NT2/D1 (cell line): ENCODE measurements at regions not wholly inside any gene's neighbourhood (a gene's known extent, or its start where the extent isn't known, plus 50 kb on each side); places are given as distances from the start of the nearest gene placed in this dataset.

ENCODE experiments used
- DNase-seq: peaks from one replicate; pipeline ENCODE4 v3.0.0-alpha.2; 2011; ENCODE audit warnings: low read depth, low spot score
- H3K27me3 ChIP-seq: 2 replicates; pipeline ENCODE4 v1.6.0; 2011; ENCODE audit warnings: mild to moderate bottlenecking; ENCODE audit not compliant: insufficient read length, insufficient read depth
- H3K36me3 ChIP-seq: 2 replicates; pipeline ENCODE4 v1.6.1; 2011; ENCODE audit warnings: mild to moderate bottlenecking, low read length, mixed read lengths; ENCODE audit not compliant: insufficient read depth, insufficient read length
- H3K4me1 ChIP-seq: 2 replicates; pipeline ENCODE4 v1.5.1; 2011; ENCODE audit not compliant: insufficient read depth, insufficient read length
- H3K4me3 ChIP-seq: 2 replicates; pipeline ENCODE4 v1.5.1; 2011; ENCODE audit warnings: low read depth; ENCODE audit not compliant: insufficient read length
- H3K9ac ChIP-seq: 2 replicates; pipeline ENCODE4 v1.6.0; 2011; ENCODE audit warnings: low read depth; ENCODE audit not compliant: insufficient read length
- H3K9me3 ChIP-seq: 2 replicates; pipeline ENCODE4 v1.5.1; 2011; ENCODE audit warnings: mild to moderate bottlenecking, low read length; ENCODE audit not compliant: insufficient read depth
- SUZ12 ChIP-seq: IDR thresholded peaks from 2 replicates; pipeline ENCODE4 v1.6.1; 2011; ENCODE audit not compliant: insufficient read length, insufficient read depth; ENCODE audit errors: extremely low read depth
- YY1 ChIP-seq: IDR thresholded peaks from 2 replicates; pipeline ENCODE4 v1.6.1; 2011; ENCODE audit not compliant: insufficient read length, insufficient read depth
- ZNF274 ChIP-seq: IDR thresholded peaks from 2 replicates; pipeline ENCODE4 v1.6.1; 2011; ENCODE audit warnings: mild to moderate bottlenecking, low read depth, low read length

GRCh38 chr4:24668956-24669355 is 84.6 kb upstream of the DHX15 start:
- H3K9me3 ChIP-seq = no peaks in the 10 kb centered on the region
- no peaks in the 10 kb centered on the region for H3K27me3 ChIP-seq
- no peaks in the 10 kb centered on the region for H3K36me3 ChIP-seq
- TF ChIP-seq SUZ12 = no peak
- TF ChIP-seq YY1 = no peak
- TF ChIP-seq ZNF274 = no peak
- H3K9ac ChIP-seq = no peak overlapping the region
- no peak for DNase-seq
- no peak overlapping the region for H3K4me3 ChIP-seq
- H3K4me1 ChIP-seq = peaks cover 2% of the 10 kb centered on the region

DNA sequence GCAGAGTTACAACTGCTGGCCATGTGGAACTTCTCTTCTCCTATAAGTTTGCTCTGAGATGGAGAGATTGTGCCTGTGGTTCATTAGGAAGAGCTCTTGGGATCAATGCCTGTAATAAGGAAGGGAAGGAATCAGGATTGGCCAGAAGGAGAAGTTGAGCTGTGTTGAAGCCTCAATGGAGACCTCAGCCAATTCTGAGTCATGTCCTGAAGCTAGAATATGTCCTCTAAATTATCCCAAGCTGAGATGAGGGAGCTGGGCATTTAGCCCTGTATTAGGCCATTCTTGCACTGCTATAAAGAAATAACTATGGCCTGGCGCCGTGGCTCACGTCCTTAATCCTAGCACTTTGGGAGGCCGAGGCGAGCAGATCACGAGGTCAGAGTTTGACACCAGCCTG is 85.4 kb upstream of the DHX15 start:
- no peak for TF ChIP-seq YY1
- no peak for TF ChIP-seq ZNF274
- no peak for TF ChIP-seq SUZ12
- Histone ChIP-seq H3K4me1 (no peaks in the 10 kb centered on the region), H3K4me3 (no peak overlapping the region), H3K9ac (no peak overlapping the region), H3K9me3 (no peaks in the 10 kb centered on the region), H3K36me3 (no peaks in the 10 kb centered on the region), H3K27me3 (no peaks in the 10 kb centered on the region)
- no peak for DNase-seq

DNA sequence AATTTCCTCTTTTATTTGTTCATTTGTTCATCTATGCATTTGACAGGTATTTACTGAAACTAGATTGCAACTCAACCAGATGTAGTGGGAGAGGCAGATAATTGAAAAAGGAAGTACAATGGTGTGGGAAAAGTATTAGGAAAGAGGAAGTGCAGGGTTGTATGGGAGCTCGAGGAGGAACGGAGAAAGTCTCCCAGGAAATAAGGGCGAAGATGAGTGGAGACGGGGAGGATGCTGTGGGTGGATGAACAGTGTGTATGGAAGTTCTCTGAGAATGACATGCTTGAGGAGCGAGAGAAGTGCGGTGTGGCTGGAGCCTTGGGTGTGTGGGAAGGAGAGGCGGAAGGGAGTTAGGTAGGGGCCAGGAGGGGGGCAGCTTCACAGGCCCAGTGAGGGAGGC is 87.5 kb upstream of the DHX15 start:
- no peak overlapping the region for H3K4me3 ChIP-seq
- no peak overlapping the region for H3K9ac ChIP-seq
- H3K4me1 ChIP-seq = no peaks in the 10 kb centered on the region
- H3K9me3 ChIP-seq = no peaks in the 10 kb centered on the region; the same call in 1 of the 2 replicates
- DNase-seq = no peak
- H3K36me3 ChIP-seq = no peaks in the 10 kb centered on the region
- H3K27me3 ChIP-seq = no peaks in the 10 kb centered on the region
- no peak for TF ChIP-seq ZNF274
- TF ChIP-seq YY1 = no peak
- TF ChIP-seq SUZ12 = no peak

DNA sequence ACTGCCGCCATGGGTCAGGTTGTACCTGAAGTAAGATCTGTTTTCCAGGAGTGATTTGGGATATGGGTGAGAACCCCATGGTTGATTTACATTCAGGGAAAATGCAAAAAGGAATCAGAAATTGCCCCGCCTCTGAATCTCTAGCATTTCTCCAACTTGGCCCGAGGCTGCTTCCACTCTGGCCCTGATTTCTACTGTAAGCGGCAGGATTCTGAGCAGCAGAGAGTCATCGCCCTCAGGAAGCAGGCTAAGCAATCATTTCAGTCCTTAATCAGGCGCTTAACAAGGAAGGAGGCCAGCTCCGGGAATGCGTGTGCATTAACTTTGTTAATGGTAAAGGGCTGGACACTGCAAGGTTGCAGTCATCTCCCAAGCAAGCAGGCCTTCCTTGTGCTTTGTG is 88.5 kb upstream of the DHX15 start:
- H3K9me3 ChIP-seq = no peaks in the 10 kb centered on the region; the same call in 1 of the 2 replicates
- H3K27me3 ChIP-seq = no peaks in the 10 kb centered on the region
- TF ChIP-seq ZNF274 = no peak
- TF ChIP-seq SUZ12 = no peak
- TF ChIP-seq YY1 = no peak
- no peak for DNase-seq
- no peaks in the 10 kb centered on the region for H3K4me1 ChIP-seq
- H3K4me3 ChIP-seq = no peak overlapping the region
- H3K36me3 ChIP-seq = no peaks in the 10 kb centered on the region
- H3K9ac ChIP-seq = no peak overlapping the region

DNA sequence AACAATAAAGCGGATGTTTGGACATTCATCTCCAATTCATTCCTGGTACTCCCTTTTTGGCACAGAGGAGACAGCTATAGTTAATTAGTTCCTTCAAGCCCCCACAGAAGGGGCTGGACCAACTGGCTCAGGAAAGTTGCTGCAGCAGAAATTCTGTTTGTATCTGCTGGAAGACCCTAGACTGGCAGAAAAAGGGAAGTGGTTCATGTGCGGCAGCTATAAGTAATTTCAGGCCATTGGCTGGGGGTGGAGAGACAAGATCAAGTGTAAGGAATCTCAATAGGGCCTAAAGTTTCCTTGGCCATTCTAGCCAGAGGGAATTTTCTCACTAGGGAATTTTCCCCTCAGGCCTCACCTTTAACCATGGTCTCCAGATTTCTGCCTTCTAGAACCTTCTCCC is 89.9 kb upstream of the DHX15 start:
- TF ChIP-seq YY1 = no peak
- TF ChIP-seq SUZ12 = no peak
- no peak for TF ChIP-seq ZNF274
- no peaks in the 10 kb centered on the region; the same call in 1 of the 2 replicates for H3K9me3 ChIP-seq
- no peak for DNase-seq
- H3K36me3 ChIP-seq = no peaks in the 10 kb centered on the region
- no peak overlapping the region for H3K4me3 ChIP-seq
- no peaks in the 10 kb centered on the region for H3K27me3 ChIP-seq
- no peak overlapping the region for H3K9ac ChIP-seq
- no peaks in the 10 kb centered on the region for H3K4me1 ChIP-seq

DNA sequence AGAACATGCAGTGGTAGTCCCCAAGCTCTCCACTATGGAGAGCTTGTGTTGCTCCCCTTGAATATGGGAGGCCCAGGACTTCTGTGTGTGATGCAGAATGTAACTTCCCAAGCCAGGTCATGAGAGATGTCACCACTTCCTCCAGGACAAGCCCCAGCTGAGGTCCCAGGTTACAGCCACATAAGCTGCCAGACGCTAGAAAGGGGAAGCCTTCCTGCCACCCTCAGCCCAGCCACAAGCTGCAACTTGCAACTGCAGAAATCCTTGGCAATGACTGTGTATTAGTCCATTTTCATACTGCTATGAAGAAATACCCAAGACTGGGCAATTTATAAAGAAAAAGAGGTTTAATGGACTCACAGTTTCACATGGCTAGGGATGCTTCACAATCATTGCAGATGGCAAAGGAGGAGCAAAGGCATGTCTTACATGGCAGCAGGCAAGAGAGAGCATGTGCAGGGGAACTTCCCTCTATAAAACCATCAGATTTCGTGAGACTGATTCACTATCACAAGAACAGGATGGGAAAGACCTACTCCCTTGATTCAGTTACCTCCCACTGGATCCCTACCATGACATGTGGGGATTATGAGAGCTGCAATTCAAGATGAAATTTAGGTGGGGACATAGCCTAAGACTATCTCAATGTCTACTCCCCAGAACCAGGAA is 91.5 kb upstream of the DHX15 start:
- Histone ChIP-seq H3K9me3 (no peaks in the 10 kb centered on the region; the same call in 1 of the 2 replicates), H3K9ac (no peak overlapping the region), H3K36me3 (no peaks in the 10 kb centered on the region), H3K4me1 (no peaks in the 10 kb centered on the region), H3K4me3 (no peak overlapping the region), H3K27me3 (no peaks in the 10 kb centered on the region)
- TF ChIP-seq ZNF274 = no peak
- no peak for TF ChIP-seq SUZ12
- TF ChIP-seq YY1 = no peak
- DNase-seq = no peak

GRCh38 chr4:24677909-24678308 is 93.6 kb upstream of the DHX15 start:
- no peaks in the 10 kb centered on the region; the same call in 1 of the 2 replicates for H3K9me3 ChIP-seq
- no peak overlapping the region for H3K9ac ChIP-seq
- no peak for DNase-seq
- H3K27me3 ChIP-seq = no peaks in the 10 kb centered on the region
- no peaks in the 10 kb centered on the region for H3K4me1 ChIP-seq
- no peaks in the 10 kb centered on the region for H3K36me3 ChIP-seq
- TF ChIP-seq SUZ12 = no peak
- no peak for TF ChIP-seq YY1
- no peak for TF ChIP-seq ZNF274
- no peak overlapping the region for H3K4me3 ChIP-seq
